Left lobe of liver (tissue), 2 donors: ENCODE measurements at regions not wholly inside any gene's neighbourhood (a gene's known extent, or its start where the extent isn't known, plus 50 kb on each side); places are given as distances from the start of the nearest gene placed in this dataset.

Source experiments
- ATAC-seq: fragments of 200-7000 bp; cut with Tn5 transposase; one replicate; pipeline ENCODE4 v1.9.1; 2020; ENCODE audit warnings: mild to moderate bottlenecking, moderate library complexity
- DNase-seq: peaks from one replicate; pipeline ENCODE4 v3.0.0-alpha.2; 2020; ENCODE audit warnings: low spot score
- donor health status: DM: no; HTN: no; CAD: no; lungs with moderate emphysema.
- donor health status: DM: no; HTN: yes; CAD: no.

GRCh38 chr12:108029051-108029835 lies 99.8 kb upstream of the WSCD2 start:
- DNase-seq (no peak), ATAC-seq (no peak)

GRCh38 chr12:108033090-108033489 lies 96.0 kb upstream of the WSCD2 start:
- no peak for DNase-seq
- no peak for ATAC-seq

- DNase-seq (no peak), ATAC-seq (no peak)
These were observed 93.7 kb upstream of the WSCD2 start for GRCh38 chr12:108035372-108035771.

GRCh38 chr12:108037960-108038359 lies 91.1 kb upstream of the WSCD2 start:
- no peak for ATAC-seq

GRCh38 chr12:108039794-108040193 lies 89.3 kb upstream of the WSCD2 start:
- DNase-seq: no peak
- no peak for ATAC-seq

More at GRCh38 chr12:108037960-108038359, 91.1 kb upstream of the WSCD2 start:
- no peak for DNase-seq

GRCh38 chr12:108040947-108041346 lies 88.1 kb upstream of the WSCD2 start:
- ATAC-seq (no peak), DNase-seq (no peak)

- no peak for ATAC-seq
- no peak for DNase-seq
These were observed 85.8 kb upstream of the WSCD2 start for GRCh38 chr12:108043286-108043685.

- ATAC-seq (no peak), DNase-seq (no peak)
These were observed 85.1 kb upstream of the WSCD2 start for GRCh38 chr12:108043750-108044533.

GRCh38 chr12:108046135-108046534 lies 83.0 kb upstream of the WSCD2 start:
- no peak for DNase-seq
- ATAC-seq: no peak

- ATAC-seq (peak; percentile 19), DNase-seq (no peak)
These were observed 82.4 kb upstream of the WSCD2 start for GRCh38 chr12:108046650-108047049.

GRCh38 chr12:108047071-108047550 lies 82.0 kb upstream of the WSCD2 start:
- ATAC-seq: peak; percentile 36

GRCh38 chr12:108048686-108049085 lies 80.4 kb upstream of the WSCD2 start:
- no peak for DNase-seq
- ATAC-seq: no peak

More at GRCh38 chr12:108047071-108047550, 82.0 kb upstream of the WSCD2 start:
- DNase-seq: no peak

GRCh38 chr12:108050696-108051095 lies 78.4 kb upstream of the WSCD2 start:
- ATAC-seq (no peak), DNase-seq (no peak)

GRCh38 chr12:108052260-108052659 lies 76.8 kb upstream of the WSCD2 start:
- no peak for ATAC-seq
- no peak for DNase-seq

GRCh38 chr12:108053512-108053911 lies 75.6 kb upstream of the WSCD2 start:
- no peak for ATAC-seq
- no peak for DNase-seq

- ATAC-seq: no peak
- no peak for DNase-seq
These were observed 74.6 kb upstream of the WSCD2 start for GRCh38 chr12:108054496-108054895.

GRCh38 chr12:108055141-108055540 lies 73.9 kb upstream of the WSCD2 start:
- no peak for ATAC-seq
- no peak for DNase-seq

- ATAC-seq: no peak
- no peak for DNase-seq
These were observed 69.0 kb upstream of the WSCD2 start for GRCh38 chr12:108060067-108060466.

- ATAC-seq (no peak), DNase-seq (no peak)
These were observed 68.2 kb upstream of the WSCD2 start for GRCh38 chr12:108060903-108061302.

GRCh38 chr12:108063192-108063591 lies 65.9 kb upstream of the WSCD2 start:
- ATAC-seq: no peak
- no peak for DNase-seq

- no peak for DNase-seq
- ATAC-seq: no peak
These were observed 64.0 kb upstream of the WSCD2 start for GRCh38 chr12:108065069-108065468.
